ENCODE measurements at regions not wholly inside any gene's neighbourhood (a gene's known extent, or its start where the extent isn't known, plus 50 kb on each side); places are given as distances from the start of the nearest gene placed in this dataset.
"Not testable (repeated sequence)": the region's sequence is repeated elsewhere in the genome, so short reads cannot be mapped to it uniquely, and the experiment has no call there.

- DNase-seq: no peak
Observed at GRCh38 chr13:85597790-85598500, 201.3 kb downstream of the SLITRK6 start.

GRCh38 chr13:85592211-85592610 lies 207.0 kb downstream of the SLITRK6 start:
- no peak for DNase-seq

- no peak for DNase-seq
Observed at GRCh38 chr13:85590231-85590931, 208.8 kb downstream of the SLITRK6 start.

GRCh38 chr13:85589021-85589420 lies 210.2 kb downstream of the SLITRK6 start:
- no peak for DNase-seq

GRCh38 chr13:85588359-85588758 lies 210.9 kb downstream of the SLITRK6 start:
- DNase-seq: no peak

GRCh38 chr13:85586856-85587255 lies 212.4 kb downstream of the SLITRK6 start:
- DNase-seq: no peak

GRCh38 chr13:85586422-85586831 lies 212.8 kb downstream of the SLITRK6 start:
- no peak for DNase-seq

GRCh38 chr13:85582890-85583289 lies 216.3 kb downstream of the SLITRK6 start:
- no peak for DNase-seq

GRCh38 chr13:85575110-85575509 lies 224.1 kb downstream of the SLITRK6 start:
- no peak for DNase-seq

- no peak for DNase-seq
Observed at GRCh38 chr13:85567909-85568308, 231.3 kb downstream of the SLITRK6 start.

GRCh38 chr13:85565652-85566051 lies 233.6 kb downstream of the SLITRK6 start:
- DNase-seq: no peak

GRCh38 chr13:85564598-85564997 lies 234.6 kb downstream of the SLITRK6 start:
- no peak for DNase-seq

- DNase-seq: no peak
Observed at GRCh38 chr13:85562282-85562681, 236.9 kb downstream of the SLITRK6 start.

- no peak for DNase-seq
Observed at GRCh38 chr13:85557691-85558467, 241.3 kb downstream of the SLITRK6 start.

GRCh38 chr13:85551012-85551411 lies 248.2 kb downstream of the SLITRK6 start:
- no peak for DNase-seq

GRCh38 chr13:85549819-85550218 lies 249.4 kb downstream of the SLITRK6 start:
- no peak for DNase-seq

- not testable (repeated sequence) for DNase-seq
Observed at GRCh38 chr13:85548845-85549244, 250.4 kb downstream of the SLITRK6 start.

GRCh38 chr13:85545771-85546170 lies 253.4 kb downstream of the SLITRK6 start:
- DNase-seq: no peak

GRCh38 chr13:85544756-85545155 lies 254.5 kb downstream of the SLITRK6 start:
- no peak for DNase-seq

- DNase-seq: no peak
Observed at GRCh38 chr13:85543144-85543543, 256.1 kb downstream of the SLITRK6 start.

GRCh38 chr13:85541476-85541875 lies 257.7 kb downstream of the SLITRK6 start:
- no peak for DNase-seq

- DNase-seq: no peak
Observed at GRCh38 chr13:85538957-85539356, 260.3 kb downstream of the SLITRK6 start.

- no peak for DNase-seq
Observed at GRCh38 chr13:85537601-85538000, 261.6 kb downstream of the SLITRK6 start.

GRCh38 chr13:85536706-85537105 lies 262.5 kb downstream of the SLITRK6 start:
- no peak for DNase-seq

Measured in KG1 (cell line).